Spleen (tissue), 7 donors: ENCODE measurements at regions not wholly inside any gene's neighbourhood (a gene's known extent, or its start where the extent isn't known, plus 50 kb on each side); places are given as distances from the start of the nearest gene placed in this dataset.

Experiments
- CTCF ChIP-seq, 11 experiments: fragments of 200-600 bp in 7 of 11; fragments of 450-650 bp in 4 of 11; sonication (generic) in 4 of 11; IDR thresholded peaks in 8 of 11; conservative IDR thresholded peaks in 3 of 11; 1 replicate in 7 of 11; 2 replicates in 4 of 11; pipeline versions ENCODE4 v1.4.0 to v1.8.0; 2016 to 2021; ENCODE audit warnings: antibody characterized with exemption in 11 of 11, inconsistent platforms in 4 of 11, mild to moderate bottlenecking in 1 of 11
- POLR2A ChIP-seq, 3 donors: fragments of 450-650 bp; IDR thresholded peaks; one replicate each; pipeline ENCODE4 v1.5.1; 2017; ENCODE audit warnings: antibody characterized with exemption in 3 of 3, mild to moderate bottlenecking in 1 of 3
- POLR2AphosphoS5 ChIP-seq, 3 donors: sonication (generic); formaldehyde crosslinking; IDR thresholded peaks; one replicate each; pipeline ENCODE4 v1.5.1; 2017; ENCODE audit warnings: antibody characterized with exemption in 3 of 3
- donor health status: DM: no; HTN: no; CAD: no; lungs with moderate emphysema.
- donor health status: DM: no; HTN: no; CAD: no.
- donor health status: DM: no; HTN: no; CAD: no.

- no peak for TF ChIP-seq CTCF (IDR thresholded peaks at IDR 0.05 in 8 of 11, conservative IDR thresholded peaks at IDR 0.05 in 3 of 11)
- TF ChIP-seq POLR2A (IDR thresholded peaks at IDR 0.05), result no peak
- TF ChIP-seq POLR2AphosphoS5 (IDR thresholded peaks at IDR 0.05), result no peak
These were observed 169.6 kb upstream of the ANO3 start for GRCh38 chr11:26162291-26162690.
